Neural crest cell (in vitro differentiated cells): ENCODE measurements at regions not wholly inside any gene's neighbourhood (a gene's known extent, or its start where the extent isn't known, plus 50 kb on each side); places are given as distances from the start of the nearest gene placed in this dataset.

ENCODE experiments used
- DNase-seq: peaks from one replicate; pipeline ENCODE4 v3.0.0; 2021; ENCODE audit warnings: low read depth, mixed read lengths, low spot score
- H3K27ac Mint-ChIP-seq: one replicate; pipeline ENCODE4 v1.8.0; 2021; ENCODE audit warnings: mild to moderate bottlenecking, mixed read lengths; ENCODE audit not compliant: unreplicated experiment
- H3K27me3 Mint-ChIP-seq: 2 replicates; pipeline ENCODE4 v1.8.0; 2021; ENCODE audit warnings: low read depth, mild to moderate bottlenecking, mixed read lengths
- H3K36me3 Mint-ChIP-seq: 2 replicates; pipeline ENCODE4 v1.8.0; 2021; ENCODE audit warnings: low read depth, mild to moderate bottlenecking, mixed read lengths
- H3K4me1 Mint-ChIP-seq: 2 replicates; pipeline ENCODE4 v1.8.0; 2021; ENCODE audit warnings: mixed read lengths
- H3K4me3 Mint-ChIP-seq: one replicate; pipeline ENCODE4 v1.8.0; 2021; ENCODE audit warnings: mild to moderate bottlenecking, mixed read lengths
- H3K9me3 Mint-ChIP-seq: 2 replicates; pipeline ENCODE4 v1.8.0; 2021; ENCODE audit warnings: mixed read lengths
- CTCF ChIP-seq: fragments of 200-600 bp; sonication (generic); conservative IDR thresholded peaks from 2 replicates; pipeline ENCODE4 v1.5.0; 2021; ENCODE audit warnings: antibody characterized with exemption, mild to moderate bottlenecking

- DNase-seq, result no peak
- H3K4me3 Mint-ChIP-seq, result no peak overlapping the region
- H3K27ac Mint-ChIP-seq, result no peak overlapping the region
- H3K4me1 Mint-ChIP-seq, result no peaks in the 10 kb centered on the region
- H3K9me3 Mint-ChIP-seq, result no peaks in the 10 kb centered on the region
- no peak for TF ChIP-seq CTCF
- no peaks in the 10 kb centered on the region for H3K36me3 Mint-ChIP-seq
- no peaks in the 10 kb centered on the region for H3K27me3 Mint-ChIP-seq
These were observed 2412.4 kb downstream of the PCDH9 start for GRCh38 chr13:64817691-64818090.

- Mint-ChIP-seq H3K4me1 (no peaks in the 10 kb centered on the region), H3K36me3 (peaks cover 12% of the 10 kb centered on the region), H3K9me3 (peaks cover 18% of the 10 kb centered on the region), H3K27ac (no peak overlapping the region), H3K27me3 (no peaks in the 10 kb centered on the region), H3K4me3 (no peak overlapping the region)
- no peak for TF ChIP-seq CTCF
- DNase-seq, result no peak
These were observed 2419.4 kb downstream of the PCDH9 start for GRCh38 chr13:64810750-64811149.

- Mint-ChIP-seq H3K27ac (no peak overlapping the region), H3K9me3 (peaks cover 18% of the 10 kb centered on the region), H3K27me3 (no peaks in the 10 kb centered on the region), H3K4me1 (no peaks in the 10 kb centered on the region), H3K4me3 (no peak overlapping the region), H3K36me3 (peaks cover 12% of the 10 kb centered on the region)
- no peak for TF ChIP-seq CTCF
- DNase-seq, result no peak
These were observed 2421.4 kb downstream of the PCDH9 start for GRCh38 chr13:64808704-64809103.

GRCh38 chr13:64801768-64802167 is 2428.4 kb downstream of the PCDH9 start:
- TF ChIP-seq CTCF, result no peak
- no peak overlapping the region for H3K27ac Mint-ChIP-seq
- DNase-seq, result no peak
- H3K36me3 Mint-ChIP-seq, result no peaks in the 10 kb centered on the region
- H3K4me1 Mint-ChIP-seq, result peaks cover 15% of the 10 kb centered on the region
- no peaks in the 10 kb centered on the region for H3K27me3 Mint-ChIP-seq
- no peak overlapping the region for H3K4me3 Mint-ChIP-seq
- peaks cover 2% of the 10 kb centered on the region for H3K9me3 Mint-ChIP-seq

GRCh38 chr13:64798422-64798821 is 2431.7 kb downstream of the PCDH9 start:
- no peak for DNase-seq
- no peak for TF ChIP-seq CTCF
- Mint-ChIP-seq H3K36me3 (no peaks in the 10 kb centered on the region), H3K9me3 (peaks cover 2% of the 10 kb centered on the region), H3K4me1 (peaks cover 15% of the 10 kb centered on the region), H3K4me3 (no peak overlapping the region), H3K27ac (no peak overlapping the region), H3K27me3 (no peaks in the 10 kb centered on the region)

- H3K4me1 Mint-ChIP-seq, result no peaks in the 10 kb centered on the region
- DNase-seq, result no peak
- no peak overlapping the region for H3K4me3 Mint-ChIP-seq
- no peaks in the 10 kb centered on the region for H3K9me3 Mint-ChIP-seq
- H3K27me3 Mint-ChIP-seq, result no peaks in the 10 kb centered on the region
- no peaks in the 10 kb centered on the region for H3K36me3 Mint-ChIP-seq
- no peak for TF ChIP-seq CTCF
- no peak overlapping the region for H3K27ac Mint-ChIP-seq
These were observed 2436.5 kb downstream of the PCDH9 start for GRCh38 chr13:64793592-64793991.
